OCI-LY1 (cell line): ENCODE measurements at regions not wholly inside any gene's neighbourhood (a gene's known extent, or its start where the extent isn't known, plus 50 kb on each side); places are given as distances from the start of the nearest gene placed in this dataset.

Source experiments
- H2AFZ ChIP-seq: fragments of 200-600 bp; sonication (generic), shearing (Covaris generic); 2 replicates; pipeline ENCODE4 v1.6.0; 2014; ENCODE audit warnings: antibody characterized with exemption, mild to moderate bottlenecking, low read length
- H3F3A ChIP-seq: fragments of 200-600 bp; sonication (generic), shearing (Covaris generic); 2 replicates; pipeline ENCODE4 v1.6.0; 2014; ENCODE audit warnings: mild to moderate bottlenecking, antibody characterized with exemption, low read length, moderate library complexity; ENCODE audit not compliant: insufficient read depth
- H3K27ac ChIP-seq: fragments of 200-600 bp; sonication (generic); 2 replicates; pipeline ENCODE4 v1.5.1; 2014; ENCODE audit warnings: low read length, mixed run types, mild to moderate bottlenecking, low read depth; ENCODE audit not compliant: poor library complexity, severe bottlenecking
- H3K27me3 ChIP-seq: fragments of 200-600 bp; sonication (generic); 2 replicates; pipeline ENCODE4 v1.6.0; 2014; ENCODE audit warnings: antibody characterized with exemption, mild to moderate bottlenecking, low read length, moderate library complexity; ENCODE audit not compliant: insufficient read depth
- H3K36me3 ChIP-seq: fragments of 200-600 bp; sonication (generic); 2 replicates; pipeline ENCODE4 v1.6.1; 2014; ENCODE audit warnings: mild to moderate bottlenecking, antibody characterized with exemption, low read length, moderate library complexity, mixed read lengths; ENCODE audit not compliant: insufficient read depth
- H3K4me1 ChIP-seq: fragments of 200-600 bp; sonication (generic); 2 replicates; pipeline ENCODE4 v1.5.1; 2014; ENCODE audit warnings: mild to moderate bottlenecking, low read length, moderate library complexity; ENCODE audit not compliant: insufficient read depth, severe bottlenecking
- H3K4me2 ChIP-seq: fragments of 200-600 bp; sonication (generic), shearing (Covaris generic); 2 replicates; pipeline ENCODE4 v1.6.1; 2014; ENCODE audit warnings: low read length
- H3K4me3 ChIP-seq: fragments of 200-600 bp; sonication (generic); 2 replicates; pipeline ENCODE4 v1.5.1; 2014; ENCODE audit warnings: low read length, low read depth, mild to moderate bottlenecking, mixed read lengths; ENCODE audit not compliant: poor library complexity, severe bottlenecking
- H3K79me2 ChIP-seq: fragments of 200-600 bp; shearing (Covaris generic); 2 replicates; pipeline ENCODE4 v1.6.1; 2016; ENCODE audit warnings: mixed run types, low read length, mixed read lengths; ENCODE audit not compliant: insufficient read depth
- H3K9ac ChIP-seq: fragments of 200-600 bp; sonication (generic), shearing (Covaris generic); 2 replicates; pipeline ENCODE4 v1.6.1; 2014; ENCODE audit warnings: mild to moderate bottlenecking, low read length, mixed read lengths
- H3K9me2 ChIP-seq: fragments of 200-600 bp; sonication (generic), shearing (Covaris generic); 2 replicates; pipeline ENCODE4 v1.6.1; 2014; ENCODE audit warnings: low read depth, mild to moderate bottlenecking, low read length, mixed read lengths
- H3K9me3 ChIP-seq: fragments of 200-600 bp; shearing (Covaris generic); 2 replicates; pipeline ENCODE4 v1.6.1; 2014; ENCODE audit warnings: low read length, mixed read lengths
- H4K20me1 ChIP-seq: fragments of 200-600 bp; sonication (generic), shearing (Covaris generic); 2 replicates; pipeline ENCODE4 v1.6.0; 2016; ENCODE audit warnings: mild to moderate bottlenecking, low read length; ENCODE audit not compliant: insufficient read depth
- CTCF ChIP-seq: fragments of 200-600 bp; sonication (generic), shearing (Covaris generic); IDR thresholded peaks from 2 replicates; pipeline ENCODE4 v1.5.1; 2017; ENCODE audit warnings: mild to moderate bottlenecking, antibody characterized with exemption, low read length, moderate library complexity, mixed read lengths
- EZH2 ChIP-seq: fragments of 200-600 bp; sonication (generic), shearing (Covaris generic); IDR thresholded peaks from 2 replicates; pipeline ENCODE4 v1.8.0; 2017; ENCODE audit warnings: borderline replicate concordance, mixed run types, mild to moderate bottlenecking, antibody characterized with exemption, low read length, moderate library complexity, mixed read lengths

- H3K4me2 ChIP-seq: no peak overlapping the region
- no peaks in the 10 kb centered on the region for H3F3A ChIP-seq
- no peaks in the 10 kb centered on the region for H3K9me3 ChIP-seq
- H3K27ac ChIP-seq: no peak overlapping the region
- no peak overlapping the region for H3K9ac ChIP-seq
- H3K36me3 ChIP-seq: no peaks in the 10 kb centered on the region
- H3K4me3 ChIP-seq: no peak overlapping the region
- H3K27me3 ChIP-seq: no peaks in the 10 kb centered on the region
- no peaks in the 10 kb centered on the region for H3K9me2 ChIP-seq
- no peaks in the 10 kb centered on the region for H4K20me1 ChIP-seq
- no peaks in the 10 kb centered on the region for H3K79me2 ChIP-seq
- no peak for TF ChIP-seq CTCF
- no peak for TF ChIP-seq EZH2
- no peak overlapping the region for H2AFZ ChIP-seq
- H3K4me1 ChIP-seq: no peaks in the 10 kb centered on the region
Measured at GRCh38 chr10:4188406-4188805, 403.4 kb upstream of the KLF6 start.

GRCh38 chr10:4186849-4187540, 402.0 kb upstream of the KLF6 start:
- H4K20me1 ChIP-seq: no peaks in the 10 kb centered on the region
- no peak overlapping the region for H3K4me2 ChIP-seq
- H3K27me3 ChIP-seq: no peaks in the 10 kb centered on the region
- H2AFZ ChIP-seq: no peak overlapping the region
- H3K27ac ChIP-seq: no peak overlapping the region
- no peaks in the 10 kb centered on the region for H3K4me1 ChIP-seq
- H3K9me3 ChIP-seq: no peaks in the 10 kb centered on the region
- H3K9me2 ChIP-seq: no peaks in the 10 kb centered on the region
- no peak overlapping the region for H3K4me3 ChIP-seq
- H3K36me3 ChIP-seq: no peaks in the 10 kb centered on the region
- H3K79me2 ChIP-seq: no peaks in the 10 kb centered on the region
- H3K9ac ChIP-seq: no peak overlapping the region
- no peaks in the 10 kb centered on the region for H3F3A ChIP-seq
- no peak for TF ChIP-seq EZH2
- no peak for TF ChIP-seq CTCF

- Histone ChIP-seq H3K79me2 (no peaks in the 10 kb centered on the region), H3K9me2 (no peaks in the 10 kb centered on the region), H3K27ac (no peak overlapping the region), H3K9me3 (no peaks in the 10 kb centered on the region), H4K20me1 (no peaks in the 10 kb centered on the region), H3K4me3 (no peak overlapping the region), H3K36me3 (no peaks in the 10 kb centered on the region), H3K27me3 (no peaks in the 10 kb centered on the region), H3K9ac (no peak overlapping the region), H2AFZ (no peak overlapping the region), H3K4me1 (no peaks in the 10 kb centered on the region), H3K4me2 (no peak overlapping the region), H3F3A (no peaks in the 10 kb centered on the region)
- TF ChIP-seq CTCF (no peak), EZH2 (no peak)
Measured at GRCh38 chr10:4183761-4184261, 398.8 kb upstream of the KLF6 start.
